ENCODE measurements at regions not wholly inside any gene's neighbourhood (a gene's known extent, or its start where the extent isn't known, plus 50 kb on each side); places are given as distances from the start of the nearest gene placed in this dataset.
A peak's percentile ranks its signal among the peaks of the same experiment; 100 is the strongest.
"Not testable (repeated sequence)": the region's sequence is repeated elsewhere in the genome, so short reads cannot be mapped to it uniquely, and the experiment has no call there.

DNA sequence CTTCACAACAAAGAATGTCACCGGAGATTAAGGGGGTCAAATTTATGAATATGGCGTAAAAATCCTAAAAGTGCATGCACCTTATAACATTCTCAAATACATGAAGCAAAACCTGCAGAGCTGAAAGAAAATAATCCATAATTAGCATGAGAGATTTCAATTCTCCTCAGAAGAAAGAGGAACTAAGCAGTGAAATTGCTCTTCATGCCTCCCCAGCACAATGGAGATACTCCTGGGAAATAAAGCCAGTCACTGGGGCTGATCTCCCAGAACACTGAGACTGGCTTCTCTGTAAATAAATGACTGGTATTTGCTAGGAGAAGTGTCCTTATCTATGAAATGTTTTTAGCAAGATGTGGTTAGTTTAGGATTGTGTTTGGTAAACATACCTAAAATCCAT, 68.1 kb downstream of the GOLGA6L6 start:
- H3K27me3 ChIP-seq; ATAC-seq; intact Hi-C loops (cut with DNase I); H3K4me3 ChIP-seq; H3K36me3 ChIP-seq; H3K9me3 ChIP-seq; DNase-seq; H3K27ac ChIP-seq; H3K4me1 ChIP-seq: not testable (repeated sequence)

DNA sequence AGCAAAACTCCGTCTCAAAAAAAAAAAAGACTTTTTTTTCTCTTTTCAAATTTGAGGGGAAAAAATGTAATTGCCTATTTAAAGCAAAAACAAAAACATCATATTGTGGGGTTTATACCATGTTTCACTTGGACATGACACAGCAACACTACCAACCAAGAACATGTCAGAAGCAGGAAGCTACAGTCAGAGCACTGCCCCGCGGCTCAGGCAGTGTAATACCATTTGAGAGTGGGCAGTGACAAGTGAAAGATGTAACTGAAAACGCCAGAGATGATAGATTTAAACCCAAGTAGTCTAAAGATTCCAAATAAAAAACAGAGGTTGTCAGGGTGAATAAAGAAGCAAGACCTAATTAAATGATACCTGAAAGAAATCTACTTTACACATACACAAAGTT, 68.6 kb downstream of the GOLGA6L6 start:
- H3K27ac ChIP-seq; H3K36me3 ChIP-seq; intact Hi-C loops (cut with DNase I); H3K27me3 ChIP-seq; H3K9me3 ChIP-seq; ATAC-seq; H3K4me1 ChIP-seq; DNase-seq; H3K4me3 ChIP-seq: not testable (repeated sequence)

DNA sequence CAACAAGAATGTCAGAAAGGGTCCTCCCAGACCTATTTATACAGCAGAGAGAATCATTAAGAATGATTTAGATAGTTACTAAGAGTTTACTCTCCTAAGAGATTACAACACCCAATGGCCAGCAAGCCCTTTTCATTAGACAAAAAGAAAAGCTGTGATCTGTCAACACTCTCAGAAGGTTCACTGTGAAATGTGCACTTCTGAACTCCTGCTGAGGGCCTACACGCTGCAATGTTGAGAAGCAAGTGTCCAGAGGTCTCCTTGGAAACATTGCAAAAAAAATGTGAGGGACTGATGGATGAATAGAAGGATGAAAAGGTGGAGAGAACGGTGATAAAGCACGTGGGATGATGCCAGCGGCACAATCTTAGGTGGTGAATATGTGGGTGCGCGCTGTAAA, 70.8 kb downstream of the GOLGA6L6 start:
- H3K4me1 ChIP-seq; H3K27me3 ChIP-seq; DNase-seq; H3K36me3 ChIP-seq; H3K4me3 ChIP-seq; H3K9me3 ChIP-seq; H3K27ac ChIP-seq; intact Hi-C loops (cut with DNase I); ATAC-seq: not testable (repeated sequence)

DNA sequence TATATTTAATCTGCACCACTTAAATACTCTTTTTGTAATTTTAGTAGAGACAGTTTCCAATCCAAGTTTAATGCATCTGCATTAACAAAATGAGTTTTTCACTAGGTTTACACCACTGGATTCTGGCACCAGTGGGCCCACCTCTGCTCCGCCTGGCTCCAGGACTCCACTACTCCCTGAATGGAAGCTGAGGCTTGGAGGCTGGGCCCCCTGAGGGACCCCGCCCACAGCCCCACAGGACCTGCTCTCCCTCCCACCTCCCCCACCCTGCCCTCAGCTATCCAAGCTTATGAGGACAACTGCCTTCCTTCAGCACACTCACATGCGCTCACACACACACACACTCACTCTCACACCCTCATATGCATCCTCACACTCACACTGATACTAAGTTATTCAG, 100.5 kb downstream of the GOLGA6L6 start:
- H3K4me3 ChIP-seq; DNase-seq; H3K9me3 ChIP-seq; H3K27me3 ChIP-seq; H3K36me3 ChIP-seq; ATAC-seq; intact Hi-C loops (cut with DNase I); H3K27ac ChIP-seq; H3K4me1 ChIP-seq: not testable (repeated sequence)

DNA sequence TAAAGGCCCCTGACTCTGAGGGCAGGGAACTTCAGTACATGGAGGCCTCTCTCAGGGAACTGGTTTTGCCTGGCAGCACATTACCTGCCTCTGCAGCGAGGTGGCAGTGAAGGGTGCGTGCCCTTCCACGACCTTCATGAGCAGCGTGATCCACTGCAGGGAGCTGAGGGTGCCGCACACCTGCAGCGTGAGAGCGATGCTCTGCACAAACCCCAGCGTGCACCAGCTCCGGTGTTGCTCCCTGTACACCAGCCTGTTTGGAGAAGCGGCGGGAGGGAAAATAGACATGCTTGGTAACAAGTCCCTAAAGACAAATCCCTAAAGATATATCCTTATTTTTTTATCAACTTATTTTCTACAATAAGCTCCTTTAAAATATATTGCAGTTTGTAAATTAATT, 101.2 kb downstream of the GOLGA6L6 start:
- H3K27me3 ChIP-seq; H3K9me3 ChIP-seq; H3K4me1 ChIP-seq; H3K4me3 ChIP-seq; H3K36me3 ChIP-seq; H3K27ac ChIP-seq; ATAC-seq; intact Hi-C loops (cut with DNase I); DNase-seq: not testable (repeated sequence)

DNA sequence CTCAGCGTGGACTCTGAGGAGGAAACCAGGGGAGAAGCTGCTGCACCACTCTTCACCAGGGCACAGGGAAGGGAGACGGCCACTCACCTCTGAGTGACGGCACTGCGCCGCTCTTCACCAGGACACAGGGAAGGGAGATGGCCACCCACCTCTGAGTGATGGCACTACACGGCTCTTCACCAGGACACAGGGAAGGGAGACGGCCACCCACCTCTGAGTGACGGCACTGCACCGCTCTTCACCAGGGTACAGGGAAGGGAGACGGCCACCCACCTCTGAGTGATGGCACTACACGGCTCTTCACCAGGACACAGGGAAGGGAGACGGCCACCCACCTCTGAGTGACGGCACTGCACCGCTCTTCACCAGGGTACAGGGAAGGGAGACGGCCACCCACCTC, 102.5 kb downstream of the GOLGA6L6 start:
- intact Hi-C loops (cut with DNase I); ATAC-seq; H3K4me3 ChIP-seq; H3K4me1 ChIP-seq; H3K9me3 ChIP-seq; H3K27ac ChIP-seq; H3K36me3 ChIP-seq; DNase-seq; H3K27me3 ChIP-seq: not testable (repeated sequence)

DNA sequence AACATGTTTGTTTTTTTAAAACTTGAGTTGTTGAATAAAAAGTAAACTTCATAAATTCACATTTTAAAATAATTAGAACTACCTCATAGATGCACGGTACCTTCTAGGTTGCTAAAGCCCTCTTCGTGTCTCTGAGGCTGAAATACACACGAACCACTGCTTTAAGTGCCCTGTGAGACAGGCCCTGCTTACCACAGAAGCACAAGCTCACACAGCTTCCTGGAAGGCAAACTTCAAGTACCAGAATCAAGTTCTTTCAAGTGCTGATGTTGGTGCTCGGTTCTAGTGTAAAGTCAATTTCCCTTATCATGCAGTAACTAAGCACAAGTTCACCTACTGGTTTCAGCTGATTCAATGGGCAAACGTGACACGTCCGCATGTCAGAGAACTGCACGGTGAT, 103.3 kb downstream of the GOLGA6L6 start:
- H3K27me3 ChIP-seq; DNase-seq; intact Hi-C loops (cut with DNase I); H3K4me3 ChIP-seq; H3K9me3 ChIP-seq; H3K27ac ChIP-seq; H3K36me3 ChIP-seq; H3K4me1 ChIP-seq; ATAC-seq: not testable (repeated sequence)

DNA sequence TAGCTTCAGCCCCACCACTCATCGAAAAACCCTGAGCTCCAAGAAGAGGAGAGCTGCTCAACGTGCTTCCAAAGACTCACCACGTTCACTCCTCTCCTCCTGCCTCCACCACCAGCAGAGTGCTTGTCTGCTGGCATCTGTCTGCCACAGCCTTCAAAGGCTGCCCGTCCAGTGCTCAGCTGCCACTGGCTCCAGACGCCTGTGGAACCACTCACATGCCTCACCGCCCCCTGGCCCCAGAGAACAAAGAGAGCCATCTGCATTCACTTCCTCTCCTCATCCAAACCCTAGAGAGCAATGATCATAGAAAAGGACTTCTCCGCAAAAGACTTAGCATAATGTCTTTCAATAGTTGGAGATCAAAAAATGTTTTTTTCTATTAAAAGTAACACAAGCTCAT, 108.1 kb downstream of the GOLGA6L6 start:
- H3K27me3 ChIP-seq; H3K36me3 ChIP-seq; H3K4me1 ChIP-seq; H3K9me3 ChIP-seq; DNase-seq; ATAC-seq; H3K27ac ChIP-seq; H3K4me3 ChIP-seq; intact Hi-C loops (cut with DNase I): not testable (repeated sequence)

DNA sequence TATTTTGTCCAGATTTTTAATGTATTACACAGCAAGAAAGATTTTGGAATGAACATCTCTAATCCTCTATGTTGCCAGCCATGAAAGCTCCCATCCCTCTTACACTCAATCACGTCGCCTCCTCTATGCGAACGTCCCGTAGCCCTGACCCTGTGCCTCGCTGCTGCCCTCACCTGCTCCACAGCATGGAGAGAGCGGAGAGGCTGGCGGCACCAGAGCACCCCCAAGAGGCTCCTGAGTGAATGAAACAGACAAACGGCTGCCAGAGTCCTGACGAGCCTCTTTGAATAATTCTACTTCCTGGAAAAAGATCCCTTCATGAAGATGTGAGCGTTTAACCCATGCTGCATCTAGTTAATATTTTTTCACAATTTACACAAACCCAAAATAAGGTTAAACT, 111.1 kb downstream of the GOLGA6L6 start:
- H3K27ac ChIP-seq; H3K27me3 ChIP-seq; DNase-seq; H3K9me3 ChIP-seq; H3K36me3 ChIP-seq; H3K4me1 ChIP-seq; H3K4me3 ChIP-seq; intact Hi-C loops (cut with DNase I): not testable (repeated sequence)
- peak; percentile 39 for ATAC-seq

DNA sequence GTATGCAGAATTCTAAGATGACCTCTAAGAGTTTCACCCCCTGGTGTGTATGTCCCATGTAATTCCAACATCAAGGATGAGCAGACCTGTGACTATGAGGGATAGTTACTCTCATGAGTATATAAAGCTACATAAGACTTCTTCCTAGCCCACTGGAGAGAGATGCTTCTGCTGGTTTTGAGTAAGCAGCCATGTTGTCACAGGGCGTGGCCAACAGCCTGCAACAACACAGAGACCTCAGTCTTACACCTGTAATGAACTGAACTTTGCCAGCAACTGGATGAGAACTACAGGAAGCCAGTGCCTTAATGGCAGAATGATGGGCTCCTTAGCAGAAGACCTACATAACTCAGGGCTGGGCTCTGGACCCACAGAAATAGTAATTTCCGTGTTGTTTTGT, 120.9 kb downstream of the GOLGA6L6 start:
- H3K27ac ChIP-seq; H3K4me1 ChIP-seq; H3K4me3 ChIP-seq; ATAC-seq; intact Hi-C loops (cut with DNase I); H3K36me3 ChIP-seq; H3K27me3 ChIP-seq: not testable (repeated sequence)
- H3K9me3 ChIP-seq = peaks cover 0 to 12% of the 10 kb centered on the region in 2 donors
- peak in 1 of 4 donors; percentile 62 for DNase-seq

DNA sequence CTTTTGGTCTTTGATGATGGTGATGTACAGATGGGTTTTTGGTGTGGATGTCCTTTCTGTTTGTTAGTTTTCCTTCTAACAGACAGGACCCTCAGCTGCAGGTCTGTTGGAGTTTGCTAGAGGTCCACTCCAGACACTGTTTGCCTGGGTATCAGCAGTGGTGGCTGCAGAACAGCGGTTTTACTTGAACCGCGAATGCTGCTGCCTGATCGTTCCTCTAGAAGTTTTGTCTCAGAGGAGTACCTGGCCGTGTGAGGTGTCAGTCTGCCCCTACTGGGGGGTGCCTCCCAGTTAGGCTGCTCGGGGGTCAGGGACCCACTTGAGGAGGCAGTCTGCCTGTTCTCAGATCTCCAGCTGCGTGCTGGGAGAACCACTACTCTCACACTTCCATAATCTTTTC, 125.0 kb downstream of the GOLGA6L6 start:
- H3K27ac ChIP-seq; H3K36me3 ChIP-seq; DNase-seq; H3K4me3 ChIP-seq; H3K27me3 ChIP-seq; intact Hi-C loops (cut with DNase I); H3K4me1 ChIP-seq; ATAC-seq: not testable (repeated sequence)
- peaks cover 0 to 21% of the 10 kb centered on the region in 2 donors for H3K9me3 ChIP-seq

DNA sequence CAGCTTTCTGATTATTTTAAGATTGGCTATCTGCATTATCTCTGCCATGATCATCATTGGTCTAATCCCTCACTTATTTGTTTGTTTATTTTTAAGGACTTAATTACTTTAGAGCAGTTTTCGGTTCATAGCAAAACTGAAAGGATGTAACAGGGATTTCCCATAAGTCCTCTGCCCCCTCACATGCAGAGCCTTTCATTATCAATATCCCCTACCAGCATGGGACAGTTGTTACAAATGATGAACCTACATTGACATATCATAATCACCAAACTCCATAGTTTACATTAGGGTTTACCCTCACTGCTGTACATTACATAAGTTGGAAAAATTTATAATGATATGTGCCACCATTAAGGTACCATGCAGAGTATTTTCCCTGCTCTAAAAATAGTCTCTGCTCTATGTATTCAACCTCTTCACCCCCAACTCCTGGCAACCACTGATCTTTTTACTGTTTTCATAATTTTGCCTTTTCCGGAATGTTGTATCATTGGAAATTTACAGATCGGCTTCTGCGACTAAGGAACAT, 131.9 kb downstream of the GOLGA6L6 start:
- H3K4me1 ChIP-seq; H3K36me3 ChIP-seq; H3K27ac ChIP-seq; H3K4me3 ChIP-seq; H3K27me3 ChIP-seq; ATAC-seq; intact Hi-C loops (cut with DNase I); DNase-seq: not testable (repeated sequence)
- H3K9me3 ChIP-seq = peaks cover 0 to 26% of the 10 kb centered on the region in 2 donors
